Loucy (cell line): ENCODE measurements at regions not wholly inside any gene's neighbourhood (a gene's known extent, or its start where the extent isn't known, plus 50 kb on each side); places are given as distances from the start of the nearest gene placed in this dataset.

Experiments
- H2AFZ ChIP-seq: fragments of 200-600 bp; sonication (generic); 2 replicates; pipeline ENCODE4 v1.6.0; 2016; ENCODE audit warnings: antibody characterized with exemption, mild to moderate bottlenecking, low read length, moderate library complexity
- H3F3A ChIP-seq: fragments of 200-600 bp; 2 replicates; pipeline ENCODE4 v1.6.0; 2016; ENCODE audit warnings: antibody characterized with exemption, low read depth, mild to moderate bottlenecking
- H3K27me3 ChIP-seq: fragments of 200-600 bp; sonication (generic); 2 replicates; pipeline ENCODE4 v1.6.1; 2014; ENCODE audit warnings: low read length, mild to moderate bottlenecking; ENCODE audit not compliant: insufficient read depth, poor library complexity, severe bottlenecking
- H3K36me3 ChIP-seq: fragments of 200-600 bp; sonication (generic); 2 replicates; pipeline ENCODE4 v1.6.1; 2016; ENCODE audit warnings: low read length; ENCODE audit not compliant: insufficient read depth
- H3K4me1 ChIP-seq: fragments of 200-600 bp; sonication (generic); 2 replicates; pipeline ENCODE4 v1.5.1; 2014; ENCODE audit warnings: low read length, mild to moderate bottlenecking; ENCODE audit not compliant: insufficient read depth, poor library complexity, severe bottlenecking
- H3K4me2 ChIP-seq: fragments of 200-600 bp; sonication (generic); 2 replicates; pipeline ENCODE4 v1.6.0; 2014; ENCODE audit warnings: antibody characterized with exemption, low read length, low read depth, mild to moderate bottlenecking; ENCODE audit not compliant: poor library complexity, severe bottlenecking
- H3K4me3 ChIP-seq: fragments of 200-600 bp; sonication (generic); 2 replicates; pipeline ENCODE4 v1.5.1; 2014; ENCODE audit warnings: low read length, mild to moderate bottlenecking, mixed read lengths; ENCODE audit not compliant: poor library complexity, severe bottlenecking
- H3K79me2 ChIP-seq: fragments of 200-600 bp; sonication (generic); 2 replicates; pipeline ENCODE4 v1.6.1; 2014; ENCODE audit warnings: low read length; ENCODE audit not compliant: insufficient read depth
- H3K9ac ChIP-seq: fragments of 200-600 bp; sonication (generic); 2 replicates; pipeline ENCODE4 v1.6.0; 2014; ENCODE audit warnings: mild to moderate bottlenecking, low read depth, low read length, moderate library complexity; ENCODE audit not compliant: poor library complexity, severe bottlenecking
- H3K9me2 ChIP-seq: fragments of 200-600 bp; sonication (generic); replicated peaks from 2 replicates; pipeline ENCODE4 v1.6.1; 2016; ENCODE audit warnings: low read depth, low read length, mixed read lengths
- H3K9me3 ChIP-seq: fragments of 200-600 bp; sonication (generic); 2 replicates; pipeline ENCODE4 v1.6.1; 2014; ENCODE audit warnings: mild to moderate bottlenecking, antibody characterized with exemption, low read length, low read depth; ENCODE audit not compliant: insufficient read depth
- H4K20me1 ChIP-seq: fragments of 200-600 bp; sonication (generic); 2 replicates; pipeline ENCODE4 v1.6.0; 2014; ENCODE audit warnings: antibody characterized with exemption, low read length, mild to moderate bottlenecking; ENCODE audit not compliant: insufficient read depth, poor library complexity, severe bottlenecking
- CTCF ChIP-seq: fragments of 200-600 bp; sonication (generic); conservative IDR thresholded peaks from 2 replicates; pipeline ENCODE4 v1.5.1; 2014; ENCODE audit warnings: mild to moderate bottlenecking, antibody characterized with exemption, low read length
- EZH2phosphoT487 ChIP-seq: fragments of 200-600 bp; IDR thresholded peaks from 2 replicates; pipeline ENCODE4 v1.6.1; 2018; ENCODE audit warnings: antibody characterized with exemption, mild to moderate bottlenecking, moderate library complexity, borderline replicate concordance

- Histone ChIP-seq H3K4me1 (no peaks in the 10 kb centered on the region), H2AFZ (no peak overlapping the region), H3K9ac (no peak overlapping the region), H3K9me2 (no peaks in the 10 kb centered on the region), H3K9me3 (no peaks in the 10 kb centered on the region), H3K27me3 (no peaks in the 10 kb centered on the region), H3K4me2 (no peak overlapping the region), H4K20me1 (no peaks in the 10 kb centered on the region), H3K36me3 (no peaks in the 10 kb centered on the region), H3F3A (no peaks in the 10 kb centered on the region), H3K79me2 (no peaks in the 10 kb centered on the region), H3K4me3 (no peak overlapping the region)
- TF ChIP-seq CTCF, result no peak
- no peak for TF ChIP-seq EZH2phosphoT487
Measured at GRCh38 chr7:10429511-10429910, 544.2 kb upstream of the PHF14 start.

- no peaks in the 10 kb centered on the region for H3K9me3 ChIP-seq
- no peaks in the 10 kb centered on the region for H3F3A ChIP-seq
- H3K9me2 ChIP-seq, result no peaks in the 10 kb centered on the region
- no peak overlapping the region for H3K4me2 ChIP-seq
- H3K4me3 ChIP-seq, result no peak overlapping the region
- H3K4me1 ChIP-seq, result no peaks in the 10 kb centered on the region
- no peaks in the 10 kb centered on the region for H4K20me1 ChIP-seq
- no peak for TF ChIP-seq EZH2phosphoT487
- no peak for TF ChIP-seq CTCF
- H2AFZ ChIP-seq, result no peak overlapping the region
- H3K36me3 ChIP-seq, result no peaks in the 10 kb centered on the region
- H3K79me2 ChIP-seq, result no peaks in the 10 kb centered on the region
- H3K27me3 ChIP-seq, result no peaks in the 10 kb centered on the region
- no peak overlapping the region for H3K9ac ChIP-seq
Measured at GRCh38 chr7:10436302-10436701, 537.4 kb upstream of the PHF14 start.

GRCh38 chr7:10439027-10439426 is 534.6 kb upstream of the PHF14 start:
- Histone ChIP-seq H3K27me3 (no peaks in the 10 kb centered on the region), H3K4me2 (no peak overlapping the region), H3K79me2 (no peaks in the 10 kb centered on the region), H3K4me1 (no peaks in the 10 kb centered on the region), H3K9me2 (no peaks in the 10 kb centered on the region), H3F3A (no peaks in the 10 kb centered on the region), H3K9me3 (peaks cover 5% of the 10 kb centered on the region; the same call in 1 of the 2 replicates), H3K4me3 (no peak overlapping the region), H4K20me1 (no peaks in the 10 kb centered on the region), H3K9ac (no peak overlapping the region), H2AFZ (no peak overlapping the region), H3K36me3 (no peaks in the 10 kb centered on the region)
- TF ChIP-seq EZH2phosphoT487 (no peak), CTCF (no peak)
